GM18511 (cell line): ENCODE measurements at regions not wholly inside any gene's neighbourhood (a gene's known extent, or its start where the extent isn't known, plus 50 kb on each side); places are given as distances from the start of the nearest gene placed in this dataset.

Source experiments
- ATAC-seq: cut with Tn5 transposase; IDR thresholded peaks from one replicate; pipeline ENCODE4 v1.9.1; 2021; ENCODE audit warnings: mild to moderate bottlenecking, moderate library complexity; ENCODE audit not compliant: unreplicated experiment

DNA sequence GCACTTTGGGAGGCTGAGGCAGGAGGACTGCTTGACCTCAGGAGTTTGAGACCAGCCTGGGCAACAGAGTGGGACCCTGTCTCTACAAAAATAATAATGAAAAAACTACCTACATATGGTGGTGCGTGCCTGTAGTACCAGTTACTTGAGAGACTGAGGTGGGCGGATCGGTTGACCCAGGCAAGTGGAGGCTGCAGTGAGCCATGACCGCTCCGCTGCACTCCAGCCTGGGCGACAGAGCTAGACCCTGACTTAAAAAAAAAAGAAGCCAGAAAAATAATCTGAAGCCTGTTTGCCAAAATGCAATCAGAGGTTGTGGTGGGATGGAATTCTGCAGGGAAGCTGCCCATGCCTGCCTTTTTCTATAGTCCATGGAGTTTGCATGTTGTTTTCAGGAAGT lies 50.4 kb upstream of the GGTA1 start:
- ATAC-seq = no peak

DNA sequence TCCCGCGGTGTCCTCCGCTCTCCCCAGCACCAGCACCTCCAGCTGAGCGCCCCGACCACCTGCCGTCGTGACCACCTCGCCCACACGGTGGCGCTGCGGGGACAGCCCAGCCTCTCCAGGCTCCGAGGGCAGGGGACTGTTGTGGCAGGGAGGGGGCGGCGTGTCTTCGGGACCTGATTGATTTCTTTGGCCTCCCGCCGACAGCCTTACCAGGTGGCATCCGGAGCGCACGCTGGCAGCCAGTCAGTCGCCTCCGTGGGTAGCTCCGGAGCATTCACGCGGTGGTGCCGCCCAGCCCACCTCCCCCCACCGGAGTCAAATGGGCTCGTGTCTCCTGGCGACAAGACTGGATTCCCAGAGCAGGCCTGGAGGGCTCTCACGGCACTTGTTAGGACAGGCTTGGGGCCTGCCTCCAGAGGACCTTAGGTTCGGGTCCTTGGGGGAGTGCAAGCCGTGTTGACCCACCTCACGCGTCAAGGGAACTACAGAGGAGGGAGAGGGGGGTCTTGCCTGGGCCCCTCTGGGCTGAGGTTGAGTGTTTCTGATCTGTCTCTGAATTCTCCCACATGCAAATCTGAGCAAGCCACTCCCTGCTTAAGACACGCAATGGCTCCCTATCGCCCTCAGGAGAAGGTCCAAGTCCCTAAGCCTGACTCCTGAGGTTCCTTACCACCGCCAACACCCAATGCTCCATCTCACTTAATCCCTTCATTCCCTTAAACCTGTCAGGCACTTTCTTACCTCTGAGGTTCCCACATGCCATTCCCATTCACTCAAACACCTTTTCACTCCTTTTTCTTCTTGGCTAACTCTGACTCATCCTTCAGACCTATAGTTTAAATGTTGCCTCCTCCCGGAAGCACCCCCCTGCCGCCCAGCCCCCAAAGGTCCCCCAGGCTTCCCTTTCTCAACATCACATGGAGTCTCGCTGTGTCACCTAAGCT lies 51.2 kb upstream of the GGTA1 start:
- ATAC-seq = no peak

- no peak for ATAC-seq
Measured at GRCh38 chr9:121551985-121552753, 52.5 kb upstream of the GGTA1 start.

- ATAC-seq = no peak
Measured at GRCh38 chr9:121556082-121556481, 56.4 kb upstream of the GGTA1 start.

DNA sequence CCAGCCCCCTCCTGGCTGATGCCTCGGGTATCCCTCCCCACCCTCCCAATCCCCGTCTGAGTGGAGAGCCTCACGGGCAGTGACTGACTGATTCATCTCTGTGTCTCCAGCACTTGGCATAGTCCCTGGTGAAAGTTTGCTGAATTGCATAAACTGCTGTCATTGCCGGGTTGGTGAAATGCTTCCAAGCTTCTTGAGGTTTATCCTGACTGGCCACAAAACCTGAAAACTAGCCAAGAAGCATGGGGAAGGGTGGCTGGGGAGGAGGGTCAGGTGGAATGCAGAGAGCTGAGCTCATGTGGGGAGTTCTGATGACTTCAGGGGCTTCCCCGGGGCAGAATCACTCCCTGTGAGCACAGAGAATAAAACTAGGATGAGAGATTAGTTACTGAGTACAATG lies 56.9 kb upstream of the GGTA1 start:
- no peak for ATAC-seq

- peak; percentile 74 for ATAC-seq
Measured at GRCh38 chr9:121557581-121558447, 58.2 kb upstream of the GGTA1 start.

GRCh38 chr9:121558473-121558872 lies 58.8 kb upstream of the GGTA1 start:
- ATAC-seq = no peak

- ATAC-seq = peak; percentile 57
Measured at GRCh38 chr9:121559183-121559582, 59.5 kb upstream of the GGTA1 start.

DNA sequence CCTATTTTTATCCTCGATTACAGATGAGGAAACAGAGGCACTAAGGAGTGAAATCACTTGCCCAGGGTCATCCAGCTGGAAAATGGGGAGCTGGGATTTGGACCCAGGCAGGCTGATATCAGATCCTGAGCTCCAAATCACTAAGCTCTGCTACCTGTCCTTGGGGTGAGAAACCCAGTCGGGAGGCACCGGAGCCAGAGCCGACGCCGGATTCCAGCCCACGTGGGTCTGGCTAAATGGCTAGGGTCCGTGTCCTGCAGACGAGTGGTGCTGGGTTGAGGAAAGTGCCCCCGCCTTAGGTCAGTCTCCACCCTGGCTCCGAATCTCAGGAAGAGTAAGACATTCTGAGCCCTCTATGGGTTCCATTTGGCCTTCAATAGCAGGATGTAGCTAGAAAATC lies 61.3 kb upstream of the GGTA1 start:
- no peak for ATAC-seq

GRCh38 chr9:121561385-121562222 lies 62.0 kb upstream of the GGTA1 start:
- no peak for ATAC-seq

GRCh38 chr9:121562301-121562700 lies 62.7 kb upstream of the GGTA1 start:
- no peak for ATAC-seq

DNA sequence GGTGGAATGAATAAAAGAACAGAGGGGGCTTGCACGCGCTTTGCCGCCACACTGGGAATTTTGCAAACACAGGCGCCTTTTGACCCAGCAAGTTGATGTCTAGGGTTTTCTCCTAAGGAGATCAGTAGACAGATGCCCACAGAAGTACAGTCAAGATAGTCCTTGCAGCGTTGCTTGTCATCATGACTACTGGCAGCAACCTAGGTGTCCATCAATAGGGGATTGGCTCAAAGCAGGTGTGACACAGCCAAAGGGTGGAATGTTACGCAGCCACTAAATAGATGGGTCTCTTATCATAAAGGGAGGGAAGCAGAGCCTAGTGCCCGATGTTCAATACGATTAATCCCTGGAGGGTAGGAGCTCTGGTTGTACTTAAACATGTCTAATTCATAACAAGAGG lies 63.8 kb upstream of the GGTA1 start:
- ATAC-seq = no peak

- ATAC-seq = no peak
Measured at GRCh38 chr9:121563881-121564460, 64.3 kb upstream of the GGTA1 start.

- no peak for ATAC-seq
Measured at GRCh38 chr9:121564504-121565260, 65.0 kb upstream of the GGTA1 start.

DNA sequence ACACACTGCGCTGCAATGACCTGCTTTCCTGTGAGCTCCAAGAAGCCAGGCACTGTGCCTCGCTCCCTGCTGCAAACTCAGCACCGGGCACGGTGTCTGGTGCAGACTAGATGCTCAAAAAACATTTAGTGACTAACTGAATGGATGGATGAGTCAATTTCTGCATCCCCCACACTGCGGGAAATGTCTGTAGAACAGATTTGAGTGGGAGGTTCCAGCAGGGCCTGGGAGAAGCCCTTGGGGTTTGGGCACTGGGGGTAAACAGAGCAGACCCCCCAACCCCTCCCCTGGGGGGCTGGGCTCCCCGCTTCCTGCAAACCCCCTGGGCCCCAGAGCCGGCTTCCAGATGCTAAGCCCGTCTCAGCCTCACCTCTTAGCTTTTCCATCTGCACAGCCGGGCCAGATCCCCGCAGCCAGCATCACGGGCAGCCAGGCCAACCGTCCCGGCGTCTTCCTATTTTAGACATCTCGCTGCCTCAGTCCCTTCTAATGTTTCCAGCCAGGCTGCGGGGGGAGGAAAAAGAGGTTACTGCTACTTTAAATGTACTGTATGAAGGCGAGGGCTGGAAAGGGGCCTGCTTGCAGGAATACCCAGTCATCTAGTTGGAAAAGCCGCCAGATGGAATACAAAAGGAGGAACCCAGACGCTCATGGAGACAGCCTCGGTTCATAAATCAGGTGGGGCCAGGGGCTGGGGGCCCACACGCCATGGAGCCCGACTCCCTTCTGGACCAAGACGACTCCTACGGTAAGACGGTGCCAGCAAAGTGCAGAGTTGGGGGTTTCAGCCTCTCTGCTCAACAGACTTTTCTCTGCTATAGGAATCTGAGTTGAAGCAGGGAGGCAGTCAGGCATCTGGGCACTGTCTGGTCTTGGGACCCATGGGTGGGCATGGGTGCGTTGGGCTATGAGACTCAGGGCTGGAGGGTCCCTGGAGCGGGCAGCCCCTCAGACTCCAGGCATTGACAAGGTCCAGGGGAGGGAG lies 67.1 kb upstream of the GGTA1 start:
- ATAC-seq = no peak

- no peak for ATAC-seq
Measured at GRCh38 chr9:121567500-121568342, 68.1 kb upstream of the GGTA1 start.
